HUDEP-2 (cell line): ENCODE measurements at regions not wholly inside any gene's neighbourhood (a gene's known extent, or its start where the extent isn't known, plus 50 kb on each side); places are given as distances from the start of the nearest gene placed in this dataset.
"Not testable (repeated sequence)": the region's sequence is repeated elsewhere in the genome, so short reads cannot be mapped to it uniquely, and the experiment has no call there.

Source experiments
- DNase-seq, 76 experiments: peaks; one replicate each; lab custom pipeline; 2025; ENCODE audit not compliant: unreplicated experiment in 76 of 76; lab: John Stamatoyannopoulos, UW

DNA sequence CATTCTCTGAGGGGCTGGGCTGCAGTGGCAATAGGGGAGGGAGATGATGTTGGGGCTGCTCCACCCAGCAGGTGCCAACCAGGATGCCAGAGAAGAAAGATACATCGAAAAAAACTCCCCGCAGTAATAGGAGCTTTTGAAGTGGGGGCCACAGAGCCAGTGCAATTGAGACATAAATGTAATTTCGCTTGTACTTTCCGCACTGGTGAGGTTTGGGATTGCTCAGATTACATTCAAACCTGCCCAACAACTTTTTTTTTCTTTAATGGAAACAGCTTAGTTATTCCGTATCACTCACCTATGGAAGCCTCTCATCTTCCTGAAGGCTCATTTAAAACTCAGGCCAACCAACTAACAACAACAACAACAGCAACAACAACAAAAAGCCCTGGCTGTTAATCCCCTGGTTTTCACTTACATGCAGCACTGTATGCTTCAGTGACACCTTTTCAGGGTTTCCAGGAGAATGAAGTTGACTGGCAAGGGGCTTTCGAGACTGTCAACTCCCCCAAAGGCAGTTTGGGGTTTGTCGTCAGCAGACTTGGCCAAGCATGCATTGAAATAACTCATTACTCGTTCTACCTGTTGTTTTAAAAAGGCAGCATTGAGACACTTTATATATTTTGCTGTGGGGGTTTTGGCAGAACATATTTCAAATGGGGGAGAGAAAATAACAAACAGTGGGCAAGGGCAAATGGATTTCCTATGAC is 163.8 kb downstream of the EBLN2 start:
- no peak for DNase-seq

DNA sequence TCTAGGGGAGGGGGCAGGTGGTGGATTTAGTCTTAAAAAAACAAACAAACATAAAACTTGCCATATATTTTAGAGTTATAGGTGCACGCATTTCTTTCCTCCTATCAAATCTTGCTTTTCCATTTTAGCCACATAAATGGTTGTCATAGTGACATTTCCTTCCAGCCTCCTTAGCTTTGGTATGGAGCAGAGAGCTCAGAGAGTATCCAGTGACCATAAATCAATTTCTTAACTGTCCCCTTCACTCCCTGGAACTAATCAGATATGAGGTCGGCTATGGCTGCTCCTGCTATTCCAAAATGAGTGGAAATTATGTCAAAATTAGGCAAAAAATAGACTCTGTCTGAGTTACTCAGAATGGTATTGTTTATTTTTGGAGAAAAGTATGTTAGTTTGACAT is 164.5 kb downstream of the EBLN2 start:
- DNase-seq: no peak

DNA sequence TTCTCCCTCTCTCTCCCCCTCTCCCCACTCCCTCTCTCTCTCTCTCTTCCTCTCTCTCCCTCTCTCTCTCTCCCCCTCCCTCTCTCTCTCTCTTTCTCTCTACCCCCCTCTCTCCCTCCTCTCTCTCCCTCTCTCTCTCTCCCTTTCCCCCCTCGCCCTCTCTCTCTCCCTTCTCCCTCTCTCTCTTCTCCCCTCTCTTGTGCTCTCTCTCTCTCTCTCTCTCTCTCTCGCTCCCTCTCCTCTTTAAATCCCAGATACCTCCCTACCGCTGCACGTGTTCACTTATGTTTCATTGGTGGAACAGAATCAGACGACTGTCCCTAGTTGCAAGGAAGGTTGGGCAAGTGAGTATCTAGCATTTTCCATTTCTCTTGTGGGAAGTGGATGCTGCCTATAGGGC is 166.5 kb downstream of the EBLN2 start:
- DNase-seq: no peak

DNA sequence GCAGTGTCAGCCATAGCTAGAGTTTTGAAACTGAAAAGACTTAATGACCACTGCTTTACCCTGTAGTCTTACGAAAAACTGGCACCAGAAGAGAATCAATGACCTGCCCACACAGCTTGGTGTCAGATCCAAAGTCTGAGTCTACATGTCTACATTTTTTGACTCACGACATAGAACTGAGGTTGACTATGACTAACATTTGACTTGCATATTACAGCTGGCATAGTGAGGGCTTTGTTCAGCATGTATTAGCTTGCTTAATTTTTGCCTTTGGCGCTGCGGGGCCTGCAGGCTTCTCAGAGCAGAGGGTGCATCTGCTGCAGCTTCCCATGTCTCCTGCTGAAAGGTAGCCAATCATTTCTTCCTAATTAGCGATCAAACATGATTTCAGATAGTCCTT is 167.0 kb downstream of the EBLN2 start:
- no peak for DNase-seq

DNA sequence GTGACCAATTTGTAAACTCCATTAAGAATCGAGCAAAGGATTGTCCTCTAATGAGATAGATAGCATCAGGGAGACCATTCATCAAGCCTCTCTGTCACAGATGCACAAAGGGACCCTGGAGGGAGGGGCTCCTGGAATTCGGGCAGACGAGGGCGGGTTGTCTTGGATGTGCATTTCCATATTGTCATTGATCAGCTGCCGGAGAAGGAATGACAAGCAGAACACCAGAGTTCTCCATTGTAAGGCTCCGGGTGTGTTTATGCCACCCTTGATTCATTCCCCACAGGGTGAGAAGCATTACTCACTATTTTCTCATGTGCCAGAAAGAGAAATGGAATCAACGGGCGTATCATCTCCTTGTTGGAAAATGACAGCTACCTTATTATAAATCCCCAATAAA is 167.5 kb downstream of the EBLN2 start:
- DNase-seq: no peak

DNA sequence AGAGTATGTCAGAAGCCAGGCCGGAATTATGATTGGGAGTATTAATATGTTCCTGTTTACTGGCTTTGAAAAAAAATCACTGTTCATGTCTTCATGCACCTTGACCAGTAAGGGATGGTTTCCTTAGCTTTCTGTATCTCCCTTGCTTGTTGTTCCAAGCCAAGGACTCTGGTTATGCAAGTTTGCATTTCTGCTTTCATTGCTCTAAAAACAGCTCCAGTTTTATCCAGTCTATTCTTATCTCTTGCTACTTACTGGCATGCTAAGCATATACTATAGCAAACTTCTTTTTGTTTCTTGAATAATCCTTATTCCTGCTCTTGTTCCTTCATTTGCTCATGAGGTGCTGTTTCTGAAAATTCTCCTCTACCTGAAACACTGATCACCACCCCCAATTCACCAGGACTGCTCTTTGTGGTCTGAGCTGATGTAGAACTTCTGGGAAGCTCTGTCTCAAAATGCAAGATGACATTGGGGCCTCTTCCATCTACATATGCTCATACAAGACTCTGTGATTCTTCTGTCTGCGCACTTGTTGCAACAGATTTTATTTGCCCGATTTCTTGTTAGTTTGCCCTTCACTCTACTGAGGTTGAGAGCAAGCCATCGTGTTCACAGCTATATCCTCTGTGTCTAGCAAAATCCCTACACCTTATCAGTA is 173.0 kb downstream of the EBLN2 start:
- no peak for DNase-seq

DNA sequence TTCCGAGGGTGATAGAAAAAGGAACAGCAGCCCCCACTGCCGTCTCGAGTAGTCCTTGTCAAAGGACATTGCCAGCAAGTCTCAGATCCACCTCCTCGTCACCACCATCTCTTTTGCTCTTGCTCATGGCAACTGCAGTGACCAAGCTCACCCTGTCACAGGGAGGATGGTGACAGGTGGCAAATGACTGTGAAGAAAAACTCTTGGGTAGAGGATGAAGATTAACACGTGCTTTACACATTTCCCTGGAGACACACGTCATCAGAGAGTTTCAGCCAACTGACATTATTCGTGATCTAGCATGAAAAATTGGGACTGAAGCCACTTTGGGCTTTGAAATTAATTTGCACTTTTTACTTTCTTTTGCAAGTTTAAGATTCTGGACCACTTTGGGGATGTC is 174.3 kb downstream of the EBLN2 start:
- DNase-seq: no peak

DNA sequence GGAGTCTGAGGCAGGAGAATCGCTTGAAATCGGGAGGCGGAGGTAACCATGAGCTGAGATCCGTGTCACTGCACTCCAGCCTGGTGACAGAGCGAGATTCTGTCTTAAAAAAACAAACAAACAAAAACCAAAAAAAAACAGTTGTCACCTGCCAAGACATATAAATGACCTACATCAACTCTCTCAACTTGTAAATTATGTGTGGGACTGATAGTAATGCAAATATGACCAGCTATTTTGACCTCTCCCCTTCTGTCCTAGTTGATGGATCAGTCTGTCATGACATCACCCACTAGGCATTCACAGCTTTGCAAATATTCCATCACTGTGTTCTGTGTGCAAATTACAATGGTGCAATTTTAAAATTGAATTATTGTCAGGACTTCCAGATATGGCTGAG is 175.4 kb downstream of the EBLN2 start:
- DNase-seq: no peak

DNA sequence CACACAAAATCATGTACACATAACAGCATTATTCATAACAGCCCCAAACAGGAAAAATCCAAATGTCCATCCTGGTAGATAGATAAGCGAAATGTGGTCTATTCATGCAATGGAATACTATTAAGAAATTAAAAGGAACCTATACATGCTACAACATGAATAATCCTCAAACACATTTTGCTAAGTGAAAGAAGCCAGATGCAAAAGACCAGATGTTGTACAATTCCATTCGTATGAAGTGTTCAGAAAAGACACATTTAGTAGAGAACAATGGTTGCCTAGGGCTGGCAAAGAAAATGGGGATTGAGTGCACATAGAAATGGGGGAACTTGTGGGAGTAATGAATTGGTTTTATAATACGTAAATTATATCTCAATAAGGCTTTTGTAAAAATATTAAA is 182.3 kb downstream of the EBLN2 start:
- DNase-seq: no peak

DNA sequence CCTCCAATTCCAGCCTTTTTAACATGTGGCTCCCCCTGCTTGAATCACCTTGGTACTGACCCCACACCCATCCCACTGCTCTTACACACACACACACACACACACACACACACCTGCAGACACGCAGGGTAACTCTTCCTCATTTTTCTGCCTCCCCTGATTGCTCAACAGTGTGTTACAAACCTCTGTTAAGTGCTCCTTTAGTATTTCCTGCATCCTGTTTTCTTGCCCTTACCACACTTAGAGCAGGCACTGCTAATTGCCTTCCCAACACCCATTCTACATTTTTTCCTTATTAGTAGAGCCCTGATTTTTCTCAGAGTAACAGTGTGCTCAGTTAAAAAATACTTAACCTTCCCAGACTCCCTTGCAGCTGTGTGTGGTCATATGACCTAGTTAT is 184.0 kb downstream of the EBLN2 start:
- no peak for DNase-seq

DNA sequence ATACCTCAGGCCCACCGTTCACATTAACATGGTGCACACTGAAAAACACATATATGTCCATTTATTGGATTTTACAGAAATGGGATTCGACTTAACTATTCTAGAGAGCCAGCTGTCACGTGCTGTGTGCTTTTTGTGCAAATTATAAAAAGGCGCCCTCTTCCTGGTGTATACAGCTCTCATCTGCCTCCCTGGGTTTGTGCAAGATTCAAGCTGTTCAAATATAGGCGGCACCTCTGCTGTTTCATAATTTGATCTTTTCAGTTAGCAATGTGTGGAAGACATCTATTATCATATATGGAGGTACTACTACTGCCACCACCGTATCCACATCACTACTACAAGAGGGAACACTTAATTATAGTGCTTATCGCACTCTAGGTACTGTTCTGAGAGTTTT is 187.6 kb downstream of the EBLN2 start:
- DNase-seq: no peak

DNA sequence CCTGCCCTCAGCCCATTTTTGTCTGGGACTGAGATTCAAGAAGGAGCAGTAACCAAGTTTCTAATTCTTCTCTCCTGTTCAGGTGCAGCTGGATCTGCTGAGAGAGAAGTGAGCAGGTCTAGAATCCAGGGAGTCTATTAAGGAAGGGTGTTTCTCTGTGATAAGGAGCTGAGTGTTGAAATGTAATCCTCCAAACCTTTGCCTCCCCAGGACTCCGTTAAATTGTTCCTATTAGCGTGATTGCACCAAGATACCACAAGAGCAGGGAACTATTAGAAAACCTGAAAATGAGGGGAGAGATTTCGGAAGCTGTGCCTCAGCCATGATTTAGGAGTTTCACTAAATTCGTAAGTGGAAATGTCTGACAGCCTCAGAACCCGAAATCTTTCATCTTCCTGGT is 192.6 kb downstream of the EBLN2 start:
- no peak for DNase-seq

DNA sequence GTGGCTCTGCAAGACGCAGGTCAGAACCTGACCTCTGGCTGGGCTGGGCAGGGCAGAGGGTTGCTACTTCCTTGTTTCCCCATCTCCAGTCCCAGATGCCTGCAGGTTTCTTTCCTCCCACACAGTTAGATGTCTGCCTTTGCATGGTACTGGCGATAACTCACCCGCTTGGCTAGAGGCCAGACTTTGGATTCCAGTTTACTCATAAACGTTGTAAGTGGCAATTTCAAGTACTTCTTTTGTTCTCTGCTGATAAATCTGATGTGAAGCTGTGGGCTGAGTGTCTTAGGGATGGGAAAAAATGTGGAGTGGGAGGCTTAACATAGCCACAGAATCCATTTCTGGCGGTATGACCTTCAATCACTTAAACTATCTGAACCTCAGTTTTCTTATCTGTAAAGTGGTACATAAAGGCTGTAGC is 194.2 kb downstream of the EBLN2 start:
- DNase-seq: peak in 34 of 76 experiments; percentile 2 to 80 (median 18)

DNA sequence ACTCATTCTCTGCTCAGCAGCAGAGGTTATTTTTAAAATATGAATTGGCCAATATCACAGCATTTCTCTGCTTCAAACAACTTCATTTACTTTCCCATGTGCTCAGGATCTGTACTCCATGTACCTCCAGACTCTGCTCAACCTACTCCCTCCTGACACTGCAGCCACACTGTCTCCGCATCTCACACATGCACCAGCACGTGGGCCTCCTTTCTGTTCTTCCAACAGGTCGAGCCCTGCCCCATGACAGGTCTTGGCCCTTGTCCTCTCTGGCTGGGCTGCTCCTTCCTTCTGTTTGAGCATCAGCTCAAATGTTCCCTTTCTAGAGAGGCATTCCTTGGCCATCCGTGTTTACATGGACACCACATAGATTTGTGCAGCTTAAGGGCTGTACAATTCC is 195.7 kb downstream of the EBLN2 start:
- no peak for DNase-seq

DNA sequence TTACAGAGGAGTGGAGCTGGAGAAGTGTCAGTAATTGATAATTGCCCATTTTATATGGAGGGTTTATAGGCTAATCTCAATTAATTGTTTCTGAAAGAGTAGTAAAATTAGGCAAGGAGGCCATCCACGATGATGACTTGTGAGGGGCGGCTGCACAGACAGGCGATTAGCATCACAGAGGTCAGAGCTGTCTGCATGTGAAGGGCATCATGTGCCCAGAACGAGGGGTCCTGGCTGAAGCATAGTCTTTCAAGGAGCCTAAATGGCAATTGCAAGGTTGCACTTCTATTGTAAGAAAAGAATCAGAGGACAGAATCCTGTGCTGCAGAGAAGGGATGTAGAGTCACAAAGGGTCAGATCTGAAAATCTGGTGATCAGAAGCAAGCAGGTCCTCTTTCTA is 196.6 kb downstream of the EBLN2 start:
- no peak for DNase-seq

DNA sequence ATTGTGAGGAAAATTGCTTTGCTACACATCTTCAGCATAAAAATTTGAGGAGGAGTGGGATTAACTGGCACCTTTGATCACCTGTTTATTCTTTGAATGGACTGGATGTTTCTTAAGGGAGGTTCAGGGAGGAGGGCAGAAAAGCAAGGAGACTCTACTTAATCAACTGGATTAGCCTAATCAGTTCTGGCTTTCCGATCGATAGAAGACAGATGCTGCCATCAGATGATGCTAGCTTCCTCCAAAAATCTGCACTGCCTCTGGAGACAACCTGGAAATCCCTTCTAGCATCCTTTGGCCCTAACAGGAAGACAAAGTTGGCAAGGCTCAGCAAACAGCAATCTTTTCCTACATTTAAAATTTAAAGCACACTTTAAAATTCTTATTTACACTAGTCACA is 197.8 kb downstream of the EBLN2 start:
- DNase-seq: no peak

DNA sequence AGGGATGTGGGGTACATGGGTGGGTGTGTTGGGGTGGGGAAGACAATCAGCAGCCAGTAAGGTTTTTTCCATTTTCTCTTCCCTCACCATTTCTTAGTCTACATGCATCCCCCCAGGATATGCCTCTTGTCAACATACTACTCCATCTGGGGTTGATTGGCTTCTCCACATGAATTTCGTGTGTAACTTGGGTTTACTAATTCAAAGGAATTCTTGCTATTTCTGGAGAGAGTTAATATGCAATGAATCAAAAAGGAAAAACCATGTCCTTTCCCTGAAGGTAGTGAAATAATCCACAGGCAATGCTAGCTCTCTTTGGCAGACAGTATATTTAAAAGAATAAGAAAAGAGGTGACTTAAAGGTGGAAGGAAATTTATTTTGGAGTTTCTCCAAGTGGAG is 198.4 kb downstream of the EBLN2 start:
- no peak for DNase-seq

DNA sequence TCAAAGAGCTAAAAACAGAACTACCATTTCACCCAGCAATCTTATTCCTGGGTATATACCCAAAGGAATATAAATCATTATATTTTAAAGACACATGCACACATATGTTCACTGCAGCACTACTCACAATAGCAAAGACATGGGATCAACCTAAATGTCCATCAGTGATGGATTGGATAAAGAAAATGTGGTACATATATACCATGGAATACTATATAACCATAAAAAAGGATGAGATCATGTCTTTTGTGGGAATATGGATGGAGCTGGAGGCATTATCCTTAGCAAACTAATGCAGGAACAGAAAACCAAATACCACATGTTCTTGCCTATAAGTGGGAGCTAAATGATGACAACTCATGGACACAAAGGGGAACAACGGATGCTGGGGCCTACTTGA is 205.1 kb downstream of the EBLN2 start:
- not testable (repeated sequence) for DNase-seq

DNA sequence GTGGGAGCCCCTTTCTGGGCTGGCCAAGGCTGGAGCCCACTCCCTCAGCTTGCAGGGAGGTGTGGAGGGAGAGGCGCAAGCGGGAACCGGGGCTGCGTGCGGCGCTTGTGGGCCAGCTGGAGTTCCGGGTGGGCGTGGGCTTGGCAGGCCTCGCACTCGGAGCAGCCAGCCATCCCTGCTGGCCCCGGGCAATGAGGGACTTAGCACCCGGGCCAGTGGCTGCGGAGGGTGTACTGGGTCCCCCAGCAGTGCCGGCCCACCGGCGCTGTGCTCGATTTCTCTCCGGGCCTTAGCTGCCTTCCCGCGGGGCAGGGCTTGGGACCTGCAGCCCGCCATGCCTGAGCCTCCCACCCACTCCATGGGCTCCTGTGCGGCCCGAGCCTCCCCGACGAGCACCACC is 207.7 kb downstream of the EBLN2 start:
- DNase-seq: not testable (repeated sequence)

DNA sequence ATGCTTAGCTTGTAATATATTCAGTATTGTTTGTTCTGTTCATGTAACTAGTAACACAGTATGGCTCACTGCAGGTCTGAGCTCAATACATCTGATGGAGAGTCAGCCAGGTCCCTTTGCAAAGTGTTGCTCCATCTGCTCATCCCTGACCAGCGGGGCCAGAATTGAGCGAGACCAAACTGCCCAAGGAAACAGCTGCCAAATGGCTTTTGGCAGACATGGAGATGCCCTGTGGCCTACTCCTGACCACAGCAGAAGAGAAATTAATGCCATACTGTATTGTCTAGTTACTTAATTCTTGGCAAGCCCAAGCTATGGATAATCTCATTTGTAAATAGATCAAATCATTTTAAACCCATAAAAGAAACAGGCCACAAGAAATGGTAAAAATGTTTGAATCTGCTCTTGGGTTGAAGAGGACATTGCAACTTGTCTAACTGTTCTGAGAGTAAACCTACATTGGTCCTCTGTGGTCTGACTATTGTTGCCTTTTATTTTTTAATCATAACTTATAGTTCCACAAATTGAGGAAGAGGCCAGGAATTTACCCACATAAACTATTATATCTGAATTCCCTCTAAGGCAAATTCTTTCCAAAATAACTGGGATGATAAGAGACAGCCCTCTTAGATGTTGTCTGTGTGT is 209.5 kb downstream of the EBLN2 start:
- no peak for DNase-seq

DNA sequence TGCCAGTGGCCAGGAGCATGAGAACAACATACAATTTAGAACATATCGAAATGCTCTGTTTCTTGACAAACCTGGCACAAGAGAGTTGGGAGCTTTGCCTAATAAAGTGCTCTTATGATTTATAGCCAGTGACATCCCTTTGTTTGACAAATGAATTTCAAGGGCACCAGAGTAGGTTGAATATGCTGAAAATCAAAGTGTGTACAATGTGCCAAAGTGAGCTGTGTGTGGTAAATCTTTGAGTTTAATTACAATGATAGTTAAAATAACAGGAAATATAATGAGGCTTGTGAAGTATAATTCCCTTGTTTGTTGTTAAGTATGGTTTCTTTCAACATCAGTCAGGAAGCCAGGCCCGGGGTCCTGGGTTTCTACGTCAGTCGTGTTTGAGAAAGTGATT is 211.9 kb downstream of the EBLN2 start:
- no peak for DNase-seq

DNA sequence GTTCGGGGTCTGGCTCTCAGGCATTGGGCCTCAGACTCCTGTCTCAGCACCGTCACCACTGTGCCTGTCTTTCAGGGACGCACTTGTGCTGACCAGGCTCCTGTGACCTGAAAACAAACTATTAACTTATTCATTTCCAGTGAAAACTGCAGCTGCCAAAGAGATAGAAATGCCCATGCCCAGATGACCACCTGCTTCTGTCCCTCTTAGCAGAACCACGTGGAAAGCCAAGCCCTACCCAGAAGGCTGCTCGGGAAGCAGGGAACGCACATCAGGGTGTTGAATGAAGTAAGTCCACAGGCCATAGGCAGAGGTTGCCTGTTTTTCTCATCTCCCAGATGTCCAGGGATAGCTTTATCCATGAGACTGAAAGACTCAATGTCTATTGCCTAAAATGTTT is 219.3 kb downstream of the EBLN2 start:
- no peak for DNase-seq
